Heart left ventricle (tissue), 13 donors: ENCODE measurements at regions not wholly inside any gene's neighbourhood (a gene's known extent, or its start where the extent isn't known, plus 50 kb on each side); places are given as distances from the start of the nearest gene placed in this dataset.

ENCODE experiments used
- CTCF ChIP-seq, 12 donors: fragments of 200-600 bp; sonication (generic) in 4 of 12; IDR thresholded peaks; one replicate each; pipeline versions ENCODE4 v1.5.0 to v1.8.0; 2018 to 2022; ENCODE audit warnings: antibody characterized with exemption in 12 of 12, mild to moderate bottlenecking in 5 of 12
- POLR2A ChIP-seq, 2 donors: fragments of 450-650 bp; IDR thresholded peaks; one replicate each; pipeline ENCODE4 v1.6.1; 2017; ENCODE audit warnings: antibody characterized with exemption in 2 of 2, mild to moderate bottlenecking in 2 of 2, moderate library complexity in 2 of 2
- donor health status: ischemic (EF 13 %, LVEDD 7.1; RV severe dilation, severe dysfunction).
- donor health status: DM: no; HTN: yes; CAD: no.
- donor health status: DM: no; HTN: no; CAD: no.
- donor health status: ischemic (EF 25% LVEDD 6.9; RV normal size, moderate dysfunction).
- donor health status: ischemic (EF 25% LVEDD 5.7; RV mildly dilated, moderate dysfunction).
- donor health status: ischemic (EF 35%, LVEDD 5.7; RV mildly dilated, moderate dysfunction).
- donor health status: nonischemic (EF 11% LVEDD 7.7; RV severe dilation, severe dysfunction).
- donor health status: DM: yes; HTN: yes; CAD: no.
- donor health status: PGD.
- donor health status: ischemic (EF 29% LVEDD 5.4; RV normal size, mild dysfunction).
- donor health status: nonischemic (EF 23%, LVEDD 6.1; RV moderate dilation, normal function).

GRCh38 chr3:192042116-192042515 lies 581.2 kb downstream of the PYDC2 start:
- TF ChIP-seq POLR2A (IDR thresholded peaks at IDR 0.05) (no peak), CTCF (IDR thresholded peaks at IDR 0.05) (no peak)
